Activated T-helper 1 cell treated with anti-CD3 and anti-CD28 coated beads, Interleukin-12 subunit alpha, Interleukin-12 subunit beta, Interleukin-2, Interleukin-4 antibody, amounts not matched to agents 30 ng/mL and 10 ng/mL and 1 ng/mL, durations not matched to agents 14 hours and 24 hours and 36 hours (primary cell): ENCODE measurements at regions not wholly inside any gene's neighbourhood (a gene's known extent, or its start where the extent isn't known, plus 50 kb on each side); places are given as distances from the start of the nearest gene placed in this dataset.

Experiments used
- DNase-seq: peaks from one replicate; pipeline ENCODE4 v3.0.0; 2021; ENCODE audit warnings: low spot score
- H3K27ac Mint-ChIP-seq: one replicate; pipeline ENCODE4 v1.8.0; 2021; ENCODE audit warnings: mild to moderate bottlenecking, mixed read lengths
- H3K27me3 Mint-ChIP-seq: one replicate; pipeline ENCODE4 v1.8.0; 2022; ENCODE audit warnings: mild to moderate bottlenecking, moderate library complexity, mixed read lengths; ENCODE audit not compliant: insufficient read depth
- H3K36me3 Mint-ChIP-seq: one replicate; pipeline ENCODE4 v1.8.0; 2021; ENCODE audit warnings: low read depth, mixed read lengths
- H3K4me1 Mint-ChIP-seq: one replicate; pipeline ENCODE4 v1.8.0; 2021; ENCODE audit warnings: low read depth, mixed read lengths
- H3K4me3 Mint-ChIP-seq: one replicate; pipeline ENCODE4 v1.8.0; 2021; ENCODE audit warnings: mild to moderate bottlenecking, moderate library complexity, mixed read lengths
- H3K9me3 Mint-ChIP-seq: one replicate; pipeline ENCODE4 v1.8.0; 2021; ENCODE audit warnings: mixed read lengths
- intact Hi-C: fragments of 100-400 bp; cut with micrococcal nuclease; formaldehyde crosslinking; loops from one replicate; pipeline ENCODE4 v1.15.1; 2024

DNA sequence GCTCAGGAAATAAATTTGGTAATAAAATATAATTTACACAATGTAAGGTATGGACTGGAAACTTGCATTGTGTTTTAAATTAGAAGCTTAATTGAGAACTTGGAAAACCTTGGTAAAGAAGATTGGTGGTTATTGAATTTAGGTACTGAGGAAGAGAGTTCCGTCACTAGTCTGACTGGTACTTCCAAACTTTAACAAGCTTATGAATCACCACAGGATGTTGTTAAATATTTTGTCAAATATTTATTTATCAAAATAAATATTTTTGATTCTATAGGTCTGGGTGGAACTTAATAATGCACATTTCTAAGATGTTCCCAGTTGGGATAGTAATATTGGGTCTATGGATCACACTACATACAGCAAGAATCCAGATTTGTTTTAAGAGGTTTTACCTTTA lies 992.2 kb downstream of the ARAP2 start:
- Mint-ChIP-seq H3K27ac (no peak overlapping the region), H3K4me3 (no peak overlapping the region), H3K4me1 (no peaks in the 10 kb centered on the region), H3K27me3 (no peaks in the 10 kb centered on the region), H3K9me3 (no peaks in the 10 kb centered on the region), H3K36me3 (no peaks in the 10 kb centered on the region)
- intact Hi-C loops, result no loop called here
- DNase-seq, result no peak

DNA sequence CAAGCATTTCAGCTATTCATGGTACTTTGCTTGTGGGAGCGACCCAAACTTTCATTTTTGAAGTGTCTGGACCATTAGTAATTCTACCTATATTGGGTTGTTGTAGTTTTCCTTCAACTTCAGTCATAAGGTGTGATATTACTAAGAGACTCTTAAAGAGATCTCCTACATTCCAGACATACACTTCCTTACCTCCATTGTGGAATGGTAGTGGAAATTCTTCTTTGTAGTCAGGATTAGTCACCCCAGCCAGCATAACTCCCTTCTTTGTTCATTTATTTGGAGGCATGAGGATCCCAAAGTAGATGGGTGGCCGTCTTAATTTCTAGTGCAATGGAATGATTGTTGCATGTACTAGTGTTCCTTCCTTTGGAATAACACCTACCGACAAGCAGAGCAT lies 991.4 kb downstream of the ARAP2 start:
- H3K36me3 Mint-ChIP-seq, result no peaks in the 10 kb centered on the region
- no peak overlapping the region for H3K4me3 Mint-ChIP-seq
- intact Hi-C loops, result no loop called here
- H3K4me1 Mint-ChIP-seq, result no peaks in the 10 kb centered on the region
- DNase-seq, result no peak
- no peaks in the 10 kb centered on the region for H3K9me3 Mint-ChIP-seq
- no peaks in the 10 kb centered on the region for H3K27me3 Mint-ChIP-seq
- no peak overlapping the region for H3K27ac Mint-ChIP-seq

DNA sequence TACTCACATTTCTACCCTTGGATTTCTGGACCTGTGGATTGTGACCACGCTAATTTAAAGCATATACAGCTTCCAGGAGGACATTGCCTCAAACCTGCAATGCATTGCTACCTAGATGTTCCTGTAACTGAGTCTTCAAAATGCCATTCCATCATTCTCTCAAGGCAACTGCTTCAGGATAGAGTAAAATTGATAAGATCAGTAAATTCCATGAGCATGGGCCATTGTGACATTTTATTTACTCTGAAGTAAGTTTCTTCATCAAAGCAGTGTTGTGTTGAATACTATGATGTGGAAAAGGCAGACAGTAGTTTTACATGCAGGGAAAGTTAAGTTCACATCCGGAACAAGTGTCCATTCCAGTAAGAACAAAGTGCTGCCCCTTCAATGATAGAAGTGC lies 991.0 kb downstream of the ARAP2 start:
- Mint-ChIP-seq H3K4me1 (no peaks in the 10 kb centered on the region), H3K4me3 (no peak overlapping the region), H3K27ac (no peak overlapping the region), H3K36me3 (no peaks in the 10 kb centered on the region), H3K27me3 (no peaks in the 10 kb centered on the region), H3K9me3 (no peaks in the 10 kb centered on the region)
- intact Hi-C loops, result no loop called here
- no peak for DNase-seq

DNA sequence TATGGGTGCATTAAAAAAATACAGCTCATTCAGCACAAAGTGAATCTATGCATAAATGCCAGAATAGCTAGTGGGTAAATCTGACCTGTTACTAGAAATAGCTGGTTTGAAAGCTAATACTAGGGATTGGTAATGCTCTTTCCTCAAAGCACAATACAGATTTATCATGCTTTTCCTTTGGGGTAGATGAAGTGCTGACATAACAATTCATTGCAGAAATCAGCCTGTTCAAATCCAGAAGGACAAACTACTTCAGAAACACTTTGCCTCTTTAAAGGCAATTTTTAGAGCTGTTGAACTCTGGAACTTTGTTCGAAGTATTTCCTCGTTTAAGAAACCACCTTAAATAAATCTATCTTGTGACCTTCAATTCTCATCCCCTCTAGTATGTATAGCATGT lies 957.9 kb downstream of the ARAP2 start:
- DNase-seq, result no peak
- intact Hi-C loops, result no loop called here
- no peak overlapping the region for H3K27ac Mint-ChIP-seq
- H3K27me3 Mint-ChIP-seq, result no peaks in the 10 kb centered on the region
- H3K36me3 Mint-ChIP-seq, result no peaks in the 10 kb centered on the region
- no peaks in the 10 kb centered on the region for H3K9me3 Mint-ChIP-seq
- no peak overlapping the region for H3K4me3 Mint-ChIP-seq
- no peaks in the 10 kb centered on the region for H3K4me1 Mint-ChIP-seq

GRCh38 chr4:35300996-35301774 lies 943.1 kb downstream of the ARAP2 start:
- DNase-seq, result no peak
- H3K4me3 Mint-ChIP-seq, result no peak overlapping the region
- no peaks in the 10 kb centered on the region for H3K9me3 Mint-ChIP-seq
- no peaks in the 10 kb centered on the region for H3K36me3 Mint-ChIP-seq
- intact Hi-C loops, result no loop called here
- H3K27ac Mint-ChIP-seq, result no peak overlapping the region
- H3K4me1 Mint-ChIP-seq, result no peaks in the 10 kb centered on the region
- no peaks in the 10 kb centered on the region for H3K27me3 Mint-ChIP-seq

DNA sequence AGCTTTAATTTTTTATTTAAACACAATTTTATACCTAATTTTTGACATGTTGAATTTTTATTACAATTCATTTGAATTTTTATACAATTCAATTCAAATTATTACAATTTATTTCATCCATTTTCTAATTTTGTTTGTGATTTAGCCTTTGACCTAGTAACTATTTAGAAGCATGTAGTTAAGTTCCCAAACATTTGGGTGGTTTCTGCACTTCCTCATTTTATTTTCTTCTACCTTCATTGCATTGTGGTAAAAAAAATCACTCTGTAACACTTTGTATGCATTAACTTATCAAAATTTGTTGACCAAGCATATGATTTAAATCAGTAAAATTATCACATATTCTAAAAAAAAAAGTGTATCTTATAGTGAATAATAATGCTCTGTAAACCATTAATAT lies 928.9 kb downstream of the ARAP2 start:
- no peak for DNase-seq
- Mint-ChIP-seq H3K9me3 (no peaks in the 10 kb centered on the region), H3K27me3 (no peaks in the 10 kb centered on the region), H3K4me3 (no peak overlapping the region), H3K4me1 (no peaks in the 10 kb centered on the region), H3K36me3 (no peaks in the 10 kb centered on the region), H3K27ac (no peak overlapping the region)
- intact Hi-C loops, result no loop called here

DNA sequence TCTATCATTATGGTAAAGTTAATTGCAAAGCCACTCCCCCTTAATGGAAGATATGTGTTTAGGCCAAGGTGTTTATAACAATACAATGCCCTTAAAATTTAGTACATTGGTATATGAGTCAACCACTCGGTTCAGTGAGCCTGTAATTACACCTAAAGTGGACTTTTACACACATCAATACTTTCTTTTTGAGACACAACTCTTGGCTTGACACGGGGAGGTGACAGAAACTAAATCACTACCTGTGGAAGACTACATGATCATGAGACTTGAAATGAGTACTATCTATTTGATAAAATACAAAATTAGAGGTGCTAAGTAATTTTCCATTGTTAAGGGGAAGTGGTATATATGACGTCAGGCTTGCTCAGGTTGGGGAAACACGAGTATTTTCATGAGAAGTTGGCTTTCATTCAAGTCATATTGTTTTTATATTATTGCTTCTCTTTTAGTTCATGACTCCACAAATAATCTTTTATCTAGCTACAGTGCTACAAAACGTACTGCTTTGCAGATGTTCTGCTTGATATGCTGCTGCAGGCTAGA lies 918.3 kb downstream of the ARAP2 start:
- Mint-ChIP-seq H3K4me1 (no peaks in the 10 kb centered on the region), H3K4me3 (no peak overlapping the region), H3K27me3 (no peaks in the 10 kb centered on the region), H3K36me3 (no peaks in the 10 kb centered on the region), H3K27ac (no peak overlapping the region), H3K9me3 (peaks cover 4% of the 10 kb centered on the region)
- DNase-seq, result no peak
- intact Hi-C loops, result no loop called here

GRCh38 chr4:35342833-35343232 lies 901.5 kb downstream of the ARAP2 start:
- Mint-ChIP-seq H3K36me3 (no peaks in the 10 kb centered on the region), H3K4me1 (no peaks in the 10 kb centered on the region)
- intact Hi-C loops, result no loop called here

GRCh38 chr4:35347276-35347675 lies 897.0 kb downstream of the ARAP2 start:
- H3K27me3 Mint-ChIP-seq, result no peaks in the 10 kb centered on the region
- peaks cover 24% of the 10 kb centered on the region for H3K9me3 Mint-ChIP-seq
- intact Hi-C loops, result no loop called here
- no peaks in the 10 kb centered on the region for H3K36me3 Mint-ChIP-seq
- H3K27ac Mint-ChIP-seq, result no peak overlapping the region
- no peaks in the 10 kb centered on the region for H3K4me1 Mint-ChIP-seq
- no peak overlapping the region for H3K4me3 Mint-ChIP-seq
- no peak for DNase-seq

More at GRCh38 chr4:35342833-35343232, 901.5 kb downstream of the ARAP2 start:
- DNase-seq, result no peak
- Mint-ChIP-seq H3K27me3 (no peaks in the 10 kb centered on the region), H3K9me3 (peaks cover 7% of the 10 kb centered on the region), H3K4me3 (no peak overlapping the region), H3K27ac (no peak overlapping the region)

DNA sequence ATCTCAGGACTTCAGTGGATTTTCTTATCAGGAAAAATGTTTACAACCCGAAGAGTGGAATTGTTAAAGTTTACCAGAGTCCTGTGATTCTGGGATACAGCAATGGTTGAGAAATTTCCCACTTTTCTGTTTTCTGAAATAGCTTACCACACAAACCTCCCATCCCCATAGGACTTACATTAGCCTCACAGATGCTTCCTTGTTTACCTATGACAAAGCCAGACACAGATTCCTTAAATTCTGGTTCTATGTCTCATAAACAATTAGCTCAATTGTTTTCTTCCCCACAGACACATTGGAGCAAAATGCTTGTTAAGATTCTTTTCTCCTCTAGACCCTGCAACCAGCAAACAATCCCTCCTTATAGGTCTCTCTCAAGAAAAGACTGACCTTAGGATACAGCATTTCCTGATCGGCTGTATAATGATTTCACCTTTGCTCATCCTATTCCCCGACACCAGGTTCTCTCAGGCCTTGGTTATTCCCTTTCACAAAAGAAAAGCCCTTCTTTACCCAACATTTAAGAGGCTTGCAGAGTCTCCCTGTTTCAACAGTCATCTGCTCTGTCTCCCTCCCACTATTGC lies 886.2 kb downstream of the ARAP2 start:
- Mint-ChIP-seq H3K9me3 (peaks cover 7% of the 10 kb centered on the region), H3K4me1 (no peaks in the 10 kb centered on the region), H3K4me3 (no peak overlapping the region), H3K27ac (no peak overlapping the region), H3K36me3 (no peaks in the 10 kb centered on the region), H3K27me3 (no peaks in the 10 kb centered on the region)
- no peak for DNase-seq
- intact Hi-C loops, result no loop called here

GRCh38 chr4:35364321-35364870 lies 879.9 kb downstream of the ARAP2 start:
- peaks cover 5% of the 10 kb centered on the region for H3K9me3 Mint-ChIP-seq
- H3K27ac Mint-ChIP-seq, result no peak overlapping the region
- no peaks in the 10 kb centered on the region for H3K36me3 Mint-ChIP-seq
- no peaks in the 10 kb centered on the region for H3K27me3 Mint-ChIP-seq
- intact Hi-C loops, result no loop called here
- H3K4me1 Mint-ChIP-seq, result no peaks in the 10 kb centered on the region
- H3K4me3 Mint-ChIP-seq, result no peak overlapping the region
- DNase-seq, result no peak

DNA sequence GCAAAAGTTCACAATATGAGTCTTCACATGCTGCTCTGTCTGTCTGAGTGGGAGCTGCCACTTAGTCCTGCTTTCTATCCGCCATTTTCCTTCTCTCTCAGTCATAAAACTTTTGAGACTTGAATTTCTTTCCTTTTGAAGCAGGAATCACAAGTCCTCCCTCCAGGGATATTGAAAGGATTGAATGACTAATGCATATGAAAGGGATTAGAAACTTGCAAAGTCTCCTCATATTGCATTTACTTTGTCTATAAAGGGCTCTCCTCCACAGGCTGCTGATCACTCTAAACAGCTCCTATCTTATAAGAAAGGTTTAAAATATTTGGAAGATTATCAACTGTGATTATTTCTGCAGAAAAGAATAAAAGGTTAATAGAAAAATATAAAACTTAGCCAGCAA lies 879.1 kb downstream of the ARAP2 start:
- no peaks in the 10 kb centered on the region for H3K4me1 Mint-ChIP-seq
- H3K27ac Mint-ChIP-seq, result no peak overlapping the region
- no peaks in the 10 kb centered on the region for H3K36me3 Mint-ChIP-seq
- H3K4me3 Mint-ChIP-seq, result no peak overlapping the region
- no peak for DNase-seq
- H3K27me3 Mint-ChIP-seq, result no peaks in the 10 kb centered on the region
- intact Hi-C loops, result no loop called here
- H3K9me3 Mint-ChIP-seq, result peaks cover 5% of the 10 kb centered on the region

GRCh38 chr4:35399912-35400311 lies 844.4 kb downstream of the ARAP2 start:
- Mint-ChIP-seq H3K36me3 (no peaks in the 10 kb centered on the region), H3K27ac (no peak overlapping the region), H3K27me3 (no peaks in the 10 kb centered on the region), H3K9me3 (no peaks in the 10 kb centered on the region), H3K4me3 (no peak overlapping the region), H3K4me1 (no peaks in the 10 kb centered on the region)
- intact Hi-C loops, result no loop called here
- no peak for DNase-seq
